ENCODE measurements at regions not wholly inside any gene's neighbourhood (a gene's known extent, or its start where the extent isn't known, plus 50 kb on each side); places are given as distances from the start of the nearest gene placed in this dataset.

- TF ChIP-seq CTCF (IDR thresholded peaks at IDR 0.05), result no peak
- TF ChIP-seq POLR2A (IDR thresholded peaks at IDR 0.05), result no peak
Measured at GRCh38 chr3:116980099-116980498, 270.5 kb downstream of the TUSC7 start.

Data from prostate gland (tissue), 2 donors.